ENCODE measurements at regions not wholly inside any gene's neighbourhood (a gene's known extent, or its start where the extent isn't known, plus 50 kb on each side); places are given as distances from the start of the nearest gene placed in this dataset.

DNA sequence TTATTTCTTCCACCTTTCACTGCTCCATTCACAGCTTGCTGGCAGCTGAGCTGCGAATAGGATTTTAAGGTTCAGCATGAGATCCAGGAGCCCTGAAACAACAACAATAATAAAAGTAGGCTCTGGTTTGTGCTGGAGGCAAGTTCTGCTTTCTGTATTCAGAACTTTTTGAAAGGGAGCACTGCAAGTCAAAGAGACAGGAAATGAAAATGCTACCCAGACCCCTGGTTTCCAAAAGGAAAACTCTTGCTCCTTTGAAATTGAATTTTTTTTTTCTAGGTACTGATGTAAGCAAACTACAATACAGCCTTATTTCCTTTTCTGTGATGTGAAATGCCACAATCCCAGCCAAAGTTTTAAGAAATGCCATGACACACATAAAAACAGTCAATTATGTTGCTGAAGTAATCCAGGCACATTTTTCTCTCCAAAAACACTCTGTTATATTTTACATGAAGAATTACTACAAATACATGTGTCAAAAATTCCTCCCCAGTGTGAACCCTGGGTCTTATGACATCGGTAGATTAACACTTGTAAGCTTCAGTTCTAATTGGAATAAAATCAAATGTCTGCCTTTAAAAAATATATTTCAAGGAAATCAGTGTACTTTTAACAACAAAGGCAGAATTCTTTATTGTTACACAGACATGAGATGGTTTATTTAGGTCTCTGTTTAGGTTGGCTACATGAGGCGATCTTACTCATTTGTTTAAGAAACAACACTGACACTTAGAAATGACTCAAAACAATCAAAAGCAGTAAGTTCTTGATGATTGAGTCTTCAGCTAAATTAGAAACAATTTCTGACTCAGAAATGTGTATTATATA, 656.7 kb downstream of the EPHA7 start:
- Histone ChIP-seq H3K79me2 (no peaks in the 10 kb centered on the region), H3K9me2 (replicated peaks; ENCODE audit: insufficient read depth) (no peaks in the 10 kb centered on the region), H4K20me1 (ENCODE audit: insufficient read depth, poor library complexity, severe bottlenecking) (no peaks in the 10 kb centered on the region), H3K4me3 (no peak overlapping the region), H3K27ac (no peak overlapping the region), H3K9me3 (ENCODE audit: low read depth) (no peaks in the 10 kb centered on the region), H3K4me1 (ENCODE audit: insufficient read depth) (no peaks in the 10 kb centered on the region), H2AFZ (no peak overlapping the region), H3K27me3 (no peaks in the 10 kb centered on the region), H3K4me2 (no peak overlapping the region), H3K36me3 (replicated peaks; ENCODE audit: insufficient read depth, low read depth) (no peaks in the 10 kb centered on the region)
- DNase-seq (ENCODE audit: low spot score): no peak
- no peak for TF ChIP-seq EZH2phosphoT487 (IDR thresholded peaks at IDR 0.05; ENCODE audit: low read depth, severe bottlenecking, unreplicated experiment)
- TF ChIP-seq EZH2 (IDR thresholded peaks at IDR 0.05; ENCODE audit: borderline replicate concordance): no peak
- TF ChIP-seq, protein P1, sequence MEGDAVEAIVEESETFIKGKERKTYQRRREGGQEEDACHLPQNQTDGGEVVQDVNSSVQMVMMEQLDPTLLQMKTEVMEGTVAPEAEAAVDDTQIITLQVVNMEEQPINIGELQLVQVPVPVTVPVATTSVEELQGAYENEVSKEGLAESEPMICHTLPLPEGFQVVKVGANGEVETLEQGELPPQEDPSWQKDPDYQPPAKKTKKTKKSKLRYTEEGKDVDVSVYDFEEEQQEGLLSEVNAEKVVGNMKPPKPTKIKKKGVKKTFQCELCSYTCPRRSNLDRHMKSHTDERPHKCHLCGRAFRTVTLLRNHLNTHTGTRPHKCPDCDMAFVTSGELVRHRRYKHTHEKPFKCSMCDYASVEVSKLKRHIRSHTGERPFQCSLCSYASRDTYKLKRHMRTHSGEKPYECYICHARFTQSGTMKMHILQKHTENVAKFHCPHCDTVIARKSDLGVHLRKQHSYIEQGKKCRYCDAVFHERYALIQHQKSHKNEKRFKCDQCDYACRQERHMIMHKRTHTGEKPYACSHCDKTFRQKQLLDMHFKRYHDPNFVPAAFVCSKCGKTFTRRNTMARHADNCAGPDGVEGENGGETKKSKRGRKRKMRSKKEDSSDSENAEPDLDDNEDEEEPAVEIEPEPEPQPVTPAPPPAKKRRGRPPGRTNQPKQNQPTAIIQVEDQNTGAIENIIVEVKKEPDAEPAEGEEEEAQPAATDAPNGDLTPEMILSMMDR (IDR thresholded peaks at IDR 0.05; ENCODE audit: poor library complexity): no peak
- WGBS (ENCODE audit: low lambda C conversion rate, missing lambda C conversion rate): 59% methylated on average over 3 of the region's 3 CpGs

DNA sequence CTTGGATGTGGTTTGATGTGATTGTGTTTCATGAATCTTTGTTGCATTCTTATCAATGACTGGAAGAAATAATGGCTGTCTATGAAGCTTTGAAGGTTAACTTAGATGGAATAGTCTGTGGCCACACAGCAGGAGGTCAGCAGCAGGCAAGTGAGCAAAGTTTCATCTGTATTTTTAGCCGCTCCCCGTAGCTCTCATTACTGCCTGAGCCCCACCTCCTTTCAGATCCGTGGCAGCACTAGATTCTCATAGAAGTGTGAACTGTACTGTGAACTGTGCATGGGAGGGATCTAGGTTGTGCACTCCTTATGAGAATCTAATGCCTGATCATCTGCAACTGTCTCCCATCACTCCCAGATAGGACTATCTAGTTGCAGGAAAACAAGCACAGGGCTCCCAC, 660.2 kb downstream of the EPHA7 start:
- Histone ChIP-seq H3K4me1 (ENCODE audit: insufficient read depth) (no peaks in the 10 kb centered on the region), H3K27ac (no peak overlapping the region), H2AFZ (no peak overlapping the region), H3K9me2 (replicated peaks; ENCODE audit: insufficient read depth) (no peaks in the 10 kb centered on the region), H3K36me3 (replicated peaks; ENCODE audit: insufficient read depth, low read depth) (no peaks in the 10 kb centered on the region), H4K20me1 (ENCODE audit: insufficient read depth, poor library complexity, severe bottlenecking) (no peaks in the 10 kb centered on the region), H3K79me2 (no peaks in the 10 kb centered on the region), H3K4me2 (no peak overlapping the region), H3K27me3 (no peaks in the 10 kb centered on the region), H3K9me3 (ENCODE audit: low read depth) (no peaks in the 10 kb centered on the region), H3K4me3 (no peak overlapping the region)
- 79% methylated on average over 3 of the region's 3 CpGs for WGBS (ENCODE audit: low lambda C conversion rate, missing lambda C conversion rate)
- DNase-seq (ENCODE audit: low spot score): no peak
- no peak for TF ChIP-seq EZH2phosphoT487 (IDR thresholded peaks at IDR 0.05; ENCODE audit: low read depth, severe bottlenecking, unreplicated experiment)
- TF ChIP-seq EZH2 (IDR thresholded peaks at IDR 0.05; ENCODE audit: borderline replicate concordance): no peak
- TF ChIP-seq, protein P1 (IDR thresholded peaks at IDR 0.05; ENCODE audit: poor library complexity): no peak

DNA sequence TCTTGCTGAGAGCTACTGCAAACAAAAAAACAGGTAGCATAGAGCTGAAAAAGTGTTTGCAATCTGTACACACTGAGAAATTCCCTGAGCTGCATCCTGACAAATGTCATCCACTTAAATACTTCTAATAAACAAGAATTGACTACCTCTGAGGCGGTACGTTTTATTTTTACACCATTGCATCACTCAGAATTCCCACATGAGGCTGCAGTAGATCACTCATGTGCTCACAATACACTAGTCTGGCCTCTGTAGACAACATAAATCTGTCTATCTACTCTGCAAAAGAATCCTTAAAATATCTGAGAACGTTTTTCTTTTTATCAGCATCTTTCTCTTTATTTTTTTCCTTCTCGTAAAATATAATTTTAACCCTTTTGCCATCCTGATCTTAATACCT, 661.4 kb downstream of the EPHA7 start:
- WGBS (ENCODE audit: low lambda C conversion rate, missing lambda C conversion rate): 68% methylated on average over 4 of the region's 4 CpGs
- H3K9me2 ChIP-seq (replicated peaks; ENCODE audit: insufficient read depth): no peaks in the 10 kb centered on the region
- no peaks in the 10 kb centered on the region for H3K79me2 ChIP-seq
- H3K4me3 ChIP-seq: no peak overlapping the region
- H3K27me3 ChIP-seq: no peaks in the 10 kb centered on the region
- H3K4me1 ChIP-seq (ENCODE audit: insufficient read depth): no peaks in the 10 kb centered on the region
- H3K9me3 ChIP-seq (ENCODE audit: low read depth): no peaks in the 10 kb centered on the region
- TF ChIP-seq EZH2phosphoT487 (IDR thresholded peaks at IDR 0.05; ENCODE audit: low read depth, severe bottlenecking, unreplicated experiment): no peak
- no peak overlapping the region for H3K4me2 ChIP-seq
- no peak overlapping the region for H3K27ac ChIP-seq
- no peak overlapping the region for H2AFZ ChIP-seq
- H4K20me1 ChIP-seq (ENCODE audit: insufficient read depth, poor library complexity, severe bottlenecking): no peaks in the 10 kb centered on the region
- DNase-seq (ENCODE audit: low spot score): no peak
- H3K36me3 ChIP-seq (replicated peaks; ENCODE audit: insufficient read depth, low read depth): no peaks in the 10 kb centered on the region

DNA sequence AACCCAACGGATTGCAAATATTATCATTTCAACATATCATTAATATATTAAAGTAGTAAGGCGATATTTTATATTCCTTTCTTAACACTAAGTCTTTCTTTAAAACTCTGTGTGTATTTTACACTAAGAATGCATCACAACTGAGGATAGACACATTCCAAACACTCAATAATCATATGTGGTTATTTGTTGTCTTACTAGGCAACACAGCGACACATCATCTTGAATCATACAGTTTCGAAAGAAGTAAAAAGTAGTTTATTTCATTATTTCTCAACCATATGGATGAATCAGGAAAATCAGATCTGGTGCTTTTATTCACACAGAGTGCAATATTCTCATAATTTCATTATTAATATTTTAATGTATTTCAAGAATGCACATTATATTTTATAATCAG, 662.4 kb downstream of the EPHA7 start:
- no peaks in the 10 kb centered on the region for H3K4me1 ChIP-seq (ENCODE audit: insufficient read depth)
- no peak for DNase-seq (ENCODE audit: low spot score)
- H3K27me3 ChIP-seq: no peaks in the 10 kb centered on the region
- no peak overlapping the region for H2AFZ ChIP-seq
- no peaks in the 10 kb centered on the region for H3K9me2 ChIP-seq (replicated peaks; ENCODE audit: insufficient read depth)
- H3K9me3 ChIP-seq (ENCODE audit: low read depth): no peaks in the 10 kb centered on the region
- H4K20me1 ChIP-seq (ENCODE audit: insufficient read depth, poor library complexity, severe bottlenecking): no peaks in the 10 kb centered on the region
- TF ChIP-seq, protein P1 (IDR thresholded peaks at IDR 0.05; ENCODE audit: poor library complexity): no peak
- TF ChIP-seq EZH2phosphoT487 (IDR thresholded peaks at IDR 0.05; ENCODE audit: low read depth, severe bottlenecking, unreplicated experiment) (no peak), EZH2 (IDR thresholded peaks at IDR 0.05; ENCODE audit: borderline replicate concordance) (no peak)
- H3K4me3 ChIP-seq: no peak overlapping the region
- H3K4me2 ChIP-seq: no peak overlapping the region
- WGBS (ENCODE audit: low lambda C conversion rate, missing lambda C conversion rate): 90% methylated on average over 4 of the region's 4 CpGs
- H3K79me2 ChIP-seq: no peaks in the 10 kb centered on the region
- H3K36me3 ChIP-seq (replicated peaks; ENCODE audit: insufficient read depth, low read depth): no peaks in the 10 kb centered on the region
- no peak overlapping the region for H3K27ac ChIP-seq

All from hepatocyte (in vitro differentiated cells).